Kidney tubule cell (primary cell): ENCODE measurements at regions not wholly inside any gene's neighbourhood (a gene's known extent, or its start where the extent isn't known, plus 50 kb on each side); places are given as distances from the start of the nearest gene placed in this dataset.
"Not testable (repeated sequence)": the region's sequence is repeated elsewhere in the genome, so short reads cannot be mapped to it uniquely, and the experiment has no call there.

Source experiments
- DNase-seq: peaks from one replicate; pipeline ENCODE4 v3.0.0-alpha.2; 2018; ENCODE audit warnings: low spot score

GRCh38 chr6:169980826-169981450 is 229.5 kb downstream of the ERMARD start:
- no peak for DNase-seq

GRCh38 chr6:169979873-169980432 is 228.5 kb downstream of the ERMARD start:
- DNase-seq = no peak

- DNase-seq = no peak
Observed at GRCh38 chr6:169978615-169979161, 227.3 kb downstream of the ERMARD start.

GRCh38 chr6:169977434-169978265 is 226.2 kb downstream of the ERMARD start:
- no peak for DNase-seq

- DNase-seq = peak; percentile 69
Observed at GRCh38 chr6:169976301-169977081, 225.1 kb downstream of the ERMARD start.

GRCh38 chr6:169975701-169976100 is 224.3 kb downstream of the ERMARD start:
- DNase-seq = no peak

- no peak for DNase-seq
Observed at GRCh38 chr6:169975286-169975685, 223.9 kb downstream of the ERMARD start.

GRCh38 chr6:169974663-169975062 is 223.2 kb downstream of the ERMARD start:
- DNase-seq = no peak

GRCh38 chr6:169973588-169974467 is 222.4 kb downstream of the ERMARD start:
- not testable (repeated sequence) for DNase-seq

- DNase-seq = no peak
Observed at GRCh38 chr6:169972736-169973135, 221.3 kb downstream of the ERMARD start.

GRCh38 chr6:169972101-169972651 is 220.8 kb downstream of the ERMARD start:
- DNase-seq = no peak

GRCh38 chr6:169971081-169971861 is 219.8 kb downstream of the ERMARD start:
- no peak for DNase-seq

- peak; percentile 16 for DNase-seq
Observed at GRCh38 chr6:169970306-169970988, 219.0 kb downstream of the ERMARD start.

- no peak for DNase-seq
Observed at GRCh38 chr6:169969372-169970099, 218.1 kb downstream of the ERMARD start.

GRCh38 chr6:169968541-169969270 is 217.3 kb downstream of the ERMARD start:
- DNase-seq = no peak

- no peak for DNase-seq
Observed at GRCh38 chr6:169967687-169968086, 216.3 kb downstream of the ERMARD start.

GRCh38 chr6:169966312-169967181 is 215.1 kb downstream of the ERMARD start:
- no peak for DNase-seq
